Trophoblast cell (in vitro differentiated cells and primary cell): ENCODE measurements at regions not wholly inside any gene's neighbourhood (a gene's known extent, or its start where the extent isn't known, plus 50 kb on each side); places are given as distances from the start of the nearest gene placed in this dataset.
A peak's percentile ranks its signal among the peaks of the same experiment; 100 is the strongest.

Experiments used
- DNase-seq, 2 donors: peaks; one replicate each; pipeline ENCODE4 v3.0.0-alpha.2; 2016
- H2AFZ ChIP-seq: 2 replicates; pipeline ENCODE4 v1.6.1; 2013; ENCODE audit warnings: low read length, moderate library complexity, mild to moderate bottlenecking; ENCODE audit not compliant: insufficient read depth, poor library complexity
- H2AK5ac ChIP-seq: 2 replicates; pipeline ENCODE4 v1.6.1; 2013; ENCODE audit warnings: mild to moderate bottlenecking, low read length
- H2BK120ac ChIP-seq: 2 replicates; pipeline ENCODE4 v1.6.1; 2013; ENCODE audit warnings: low read length, mild to moderate bottlenecking, moderate library complexity; ENCODE audit not compliant: insufficient read depth, poor library complexity
- H2BK12ac ChIP-seq: 2 replicates; pipeline ENCODE4 v1.6.1; 2013; ENCODE audit warnings: mild to moderate bottlenecking, low read length, moderate library complexity
- H2BK5ac ChIP-seq: 2 replicates; pipeline ENCODE4 v1.6.1; 2013; ENCODE audit warnings: low read length, low read depth, moderate library complexity, mild to moderate bottlenecking; ENCODE audit not compliant: poor library complexity
- H3K14ac ChIP-seq: 2 replicates; pipeline ENCODE4 v1.6.1; 2013; ENCODE audit warnings: mild to moderate bottlenecking, low read length
- H3K18ac ChIP-seq: 2 replicates; pipeline ENCODE4 v1.6.1; 2013; ENCODE audit warnings: mild to moderate bottlenecking, low read length
- H3K23ac ChIP-seq: 2 replicates; pipeline ENCODE4 v1.6.1; 2013; ENCODE audit warnings: low read length
- H3K27ac ChIP-seq: 2 replicates; pipeline ENCODE4 v1.5.1; 2013; ENCODE audit warnings: low read depth, mild to moderate bottlenecking, inconsistent platforms, low read length, moderate library complexity
- H3K27me3 ChIP-seq: 2 replicates; pipeline ENCODE4 v1.6.1; 2013; ENCODE audit warnings: inconsistent platforms, mild to moderate bottlenecking, low read length, moderate library complexity; ENCODE audit not compliant: insufficient read depth
- H3K36me3 ChIP-seq, 2 experiments: 1 replicate in 1 of 2; 2 replicates in 1 of 2; pipeline ENCODE4 v1.6.1; 2013; ENCODE audit warnings: low read length in 2 of 2, mild to moderate bottlenecking in 2 of 2, moderate library complexity in 1 of 2; ENCODE audit not compliant: insufficient read depth in 2 of 2, control insufficient read depth in 1 of 2
- H3K4ac ChIP-seq: 2 replicates; pipeline ENCODE4 v1.6.1; 2013; ENCODE audit warnings: low read depth, mild to moderate bottlenecking, low read length, moderate library complexity
- H3K4me1 ChIP-seq, 2 experiments: 1 replicate in 1 of 2; 2 replicates in 1 of 2; pipeline ENCODE4 v1.6.1; 2013; ENCODE audit warnings: low read length in 2 of 2, mild to moderate bottlenecking in 2 of 2, moderate library complexity in 1 of 2; ENCODE audit not compliant: insufficient read depth in 2 of 2, control insufficient read depth in 1 of 2
- H3K4me2 ChIP-seq: 2 replicates; pipeline ENCODE4 v1.6.1; 2013; ENCODE audit warnings: inconsistent platforms, mild to moderate bottlenecking, low read length, moderate library complexity
- H3K4me3 ChIP-seq: 2 replicates; pipeline ENCODE4 v1.5.1; 2013; ENCODE audit warnings: mild to moderate bottlenecking, low read depth, low read length, inconsistent platforms
- H3K79me1 ChIP-seq: one replicate; pipeline ENCODE4 v1.6.1; 2013; ENCODE audit warnings: low read length
- H3K79me2 ChIP-seq: 2 replicates; pipeline ENCODE4 v1.6.1; 2013; ENCODE audit warnings: low read length, mild to moderate bottlenecking; ENCODE audit not compliant: control insufficient read depth, insufficient read depth, poor library complexity
- H3K9ac ChIP-seq: 2 replicates; pipeline ENCODE4 v1.6.1; 2013; ENCODE audit warnings: mild to moderate bottlenecking, low read length
- H3K9me3 ChIP-seq: 2 replicates; pipeline ENCODE4 v1.6.1; 2013; ENCODE audit warnings: low read depth, mild to moderate bottlenecking, control low read depth, inconsistent platforms, low read length; ENCODE audit not compliant: insufficient read depth
- H4K12ac ChIP-seq: 2 replicates; pipeline ENCODE4 v1.6.1; 2013; ENCODE audit warnings: low read depth, mild to moderate bottlenecking, low read length, moderate library complexity
- H4K8ac ChIP-seq: 2 replicates; pipeline ENCODE4 v1.6.1; 2013; ENCODE audit warnings: low read depth, mild to moderate bottlenecking, low read length, moderate library complexity
- H4K91ac ChIP-seq: one replicate; pipeline ENCODE4 v1.6.1; 2013; ENCODE audit warnings: low read depth, mild to moderate bottlenecking, low read length, moderate library complexity
- WGBS: extraction: QIAGEN DNeasy Blood & Tissue Kit; methylation state at CpG from one replicate; pipeline ENCODE4 v1.1.7; 2013; ENCODE audit warnings: missing lambda C conversion rate; ENCODE audit not compliant: insufficient read length, insufficient coverage; ENCODE audit errors: extremely low coverage; 5-methylcytosine and 5-hydroxymethylcytosine counted together

DNA sequence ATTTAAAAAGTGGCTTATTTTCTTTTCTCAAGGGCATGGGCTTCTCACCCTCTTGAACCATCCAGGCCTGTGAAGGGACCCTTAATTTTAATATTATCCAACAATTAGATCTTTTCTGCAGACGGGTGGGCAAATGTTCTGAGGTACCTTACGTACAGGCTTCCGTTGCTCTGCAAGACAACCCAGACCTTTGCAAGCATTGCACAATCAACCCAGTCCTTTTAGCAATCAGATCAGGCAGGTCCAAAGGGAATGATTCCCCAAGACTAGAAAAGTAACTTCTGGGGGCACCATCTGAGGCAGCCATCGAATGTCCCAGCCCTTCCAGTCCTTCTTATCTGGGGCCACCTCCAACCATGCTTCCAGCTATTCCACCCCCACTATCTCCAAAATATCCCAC lies 67.3 kb upstream of the TACR3 start:
- no peaks in the 10 kb centered on the region for H3K79me2 ChIP-seq
- WGBS, result no CpG with 5 or more reads among the region's 4 CpGs
- H3K9ac ChIP-seq, result no peak overlapping the region
- H3K4me1 ChIP-seq, result no peaks in the 10 kb centered on the region
- no peak overlapping the region for H2BK120ac ChIP-seq
- H2AK5ac ChIP-seq, result no peak overlapping the region
- no peak overlapping the region for H2BK5ac ChIP-seq
- no peaks in the 10 kb centered on the region for H3K79me1 ChIP-seq
- no peak overlapping the region for H3K4me3 ChIP-seq
- H3K14ac ChIP-seq, result no peak overlapping the region
- no peak overlapping the region for H4K12ac ChIP-seq
- no peak overlapping the region for H2AFZ ChIP-seq
- H3K4ac ChIP-seq, result no peak overlapping the region
- H3K4me2 ChIP-seq, result no peak overlapping the region
- no peak overlapping the region for H3K27ac ChIP-seq
- H3K27me3 ChIP-seq, result no peaks in the 10 kb centered on the region
- no peaks in the 10 kb centered on the region for H3K9me3 ChIP-seq
- no peaks in the 10 kb centered on the region for H3K36me3 ChIP-seq
- H4K91ac ChIP-seq, result no peak overlapping the region
- no peak overlapping the region for H2BK12ac ChIP-seq
- no peak overlapping the region for H4K8ac ChIP-seq
- H3K23ac ChIP-seq, result no peak overlapping the region
- DNase-seq, result no peak
- H3K18ac ChIP-seq, result no peak overlapping the region

DNA sequence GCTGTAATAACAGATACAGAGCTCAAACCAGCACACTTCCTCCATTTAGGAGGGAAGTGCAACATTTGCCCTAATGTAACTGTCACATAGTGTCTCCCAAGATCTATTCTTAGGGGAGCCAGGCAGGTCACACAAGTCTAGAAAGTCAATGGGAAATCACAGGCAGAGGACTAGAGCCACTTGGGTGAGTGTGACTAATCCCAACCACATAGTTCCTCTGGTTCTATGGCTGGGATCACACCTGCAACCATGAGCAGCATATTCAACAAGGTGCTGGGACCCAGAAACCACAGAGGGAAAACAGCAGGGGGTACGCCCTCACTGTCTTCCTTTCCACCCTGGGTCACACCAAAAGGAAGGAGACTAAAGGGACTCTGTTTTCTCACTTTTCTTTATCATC lies 66.8 kb upstream of the TACR3 start:
- Histone ChIP-seq H3K27ac (no peak overlapping the region), H3K23ac (no peak overlapping the region), H4K12ac (no peak overlapping the region), H4K8ac (no peak overlapping the region), H3K4me2 (no peak overlapping the region), H2BK12ac (no peak overlapping the region), H2AK5ac (no peak overlapping the region), H3K79me2 (no peaks in the 10 kb centered on the region), H3K9me3 (no peaks in the 10 kb centered on the region), H2BK120ac (no peak overlapping the region), H3K14ac (no peak overlapping the region), H3K9ac (no peak overlapping the region), H3K4me3 (no peak overlapping the region), H3K79me1 (no peaks in the 10 kb centered on the region), H4K91ac (no peak overlapping the region), H3K36me3 (no peaks in the 10 kb centered on the region), H2AFZ (no peak overlapping the region), H2BK5ac (no peak overlapping the region), H3K4me1 (no peaks in the 10 kb centered on the region), H3K18ac (no peak overlapping the region), H3K4ac (no peak overlapping the region), H3K27me3 (no peaks in the 10 kb centered on the region)
- DNase-seq, result no peak
- no CpG with 5 or more reads among the region's 1 CpG for WGBS

DNA sequence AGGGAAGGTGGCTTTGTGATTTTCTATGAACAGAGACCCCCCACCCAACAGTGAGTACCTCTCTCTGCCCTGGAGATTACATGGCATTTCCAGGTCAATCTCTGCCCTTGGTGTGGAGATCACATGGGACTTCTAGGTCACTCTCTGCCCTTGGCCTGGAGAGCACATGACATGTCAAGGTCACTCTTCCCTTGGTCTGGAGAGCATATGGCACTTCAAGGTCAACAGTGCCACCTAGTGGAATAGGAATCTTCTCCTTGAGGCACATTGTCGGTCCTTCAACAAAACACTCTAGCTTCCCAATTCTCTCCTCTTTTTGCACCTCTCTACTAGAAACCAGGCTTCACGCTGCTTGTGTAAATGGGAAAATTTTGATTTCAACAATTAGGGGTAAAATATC lies 66.2 kb upstream of the TACR3 start:
- DNase-seq, result peak; percentile 26 to 84
- no peak overlapping the region for H4K91ac ChIP-seq
- no peak overlapping the region for H3K4me3 ChIP-seq
- no peaks in the 10 kb centered on the region for H3K79me1 ChIP-seq
- no peak overlapping the region for H3K23ac ChIP-seq
- no peak overlapping the region for H3K4me2 ChIP-seq
- H2BK5ac ChIP-seq, result no peak overlapping the region
- H3K9me3 ChIP-seq, result no peaks in the 10 kb centered on the region
- no peak overlapping the region for H3K27ac ChIP-seq
- no peak overlapping the region for H2BK120ac ChIP-seq
- no peaks in the 10 kb centered on the region for H3K79me2 ChIP-seq
- H3K9ac ChIP-seq, result no peak overlapping the region
- H3K18ac ChIP-seq, result no peak overlapping the region
- H2BK12ac ChIP-seq, result no peak overlapping the region
- WGBS, result no CpG with 5 or more reads among the region's 2 CpGs
- H4K12ac ChIP-seq, result no peak overlapping the region
- no peaks in the 10 kb centered on the region for H3K36me3 ChIP-seq
- no peak overlapping the region for H2AFZ ChIP-seq
- no peak overlapping the region for H3K14ac ChIP-seq
- no peaks in the 10 kb centered on the region for H3K27me3 ChIP-seq
- H2AK5ac ChIP-seq, result no peak overlapping the region
- no peak overlapping the region for H3K4ac ChIP-seq
- no peak overlapping the region for H4K8ac ChIP-seq
- H3K4me1 ChIP-seq, result no peaks in the 10 kb centered on the region

DNA sequence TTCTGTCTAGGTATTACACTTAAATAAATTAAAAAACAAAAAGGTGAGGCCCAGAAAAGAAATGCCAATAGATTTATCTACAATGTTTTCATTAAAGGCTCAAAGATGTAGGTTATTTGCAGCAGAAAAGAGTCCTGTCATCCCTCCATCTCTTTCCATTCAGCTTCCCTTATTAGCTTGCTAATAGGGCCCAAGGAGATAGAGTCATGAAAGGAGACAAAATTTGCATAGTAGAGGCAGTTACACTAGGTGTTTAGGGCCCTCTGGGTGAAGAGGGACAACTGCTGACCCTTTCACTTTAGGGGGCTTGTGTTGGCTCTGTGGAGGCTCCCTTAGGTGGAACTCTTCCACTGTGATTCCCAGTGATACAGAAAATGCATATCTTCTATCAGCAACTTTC lies 58.4 kb upstream of the TACR3 start:
- Histone ChIP-seq H3K79me1 (no peaks in the 10 kb centered on the region), H3K9ac (no peak overlapping the region), H3K18ac (no peak overlapping the region), H2AK5ac (no peak overlapping the region), H3K14ac (no peak overlapping the region), H3K27ac (no peak overlapping the region), H3K79me2 (no peaks in the 10 kb centered on the region), H2BK120ac (no peak overlapping the region), H3K23ac (no peak overlapping the region), H3K4ac (no peak overlapping the region), H2BK12ac (no peak overlapping the region), H3K36me3 (no peaks in the 10 kb centered on the region), H2AFZ (no peak overlapping the region), H3K27me3 (no peaks in the 10 kb centered on the region), H4K8ac (no peak overlapping the region), H3K4me2 (no peak overlapping the region), H3K9me3 (no peaks in the 10 kb centered on the region), H2BK5ac (no peak overlapping the region), H4K91ac (no peak overlapping the region), H4K12ac (no peak overlapping the region), H3K4me1 (no peaks in the 10 kb centered on the region), H3K4me3 (no peak overlapping the region)
- no peak for DNase-seq
